ENCODE measurements at regions not wholly inside any gene's neighbourhood (a gene's known extent, or its start where the extent isn't known, plus 50 kb on each side); places are given as distances from the start of the nearest gene placed in this dataset.

DNA sequence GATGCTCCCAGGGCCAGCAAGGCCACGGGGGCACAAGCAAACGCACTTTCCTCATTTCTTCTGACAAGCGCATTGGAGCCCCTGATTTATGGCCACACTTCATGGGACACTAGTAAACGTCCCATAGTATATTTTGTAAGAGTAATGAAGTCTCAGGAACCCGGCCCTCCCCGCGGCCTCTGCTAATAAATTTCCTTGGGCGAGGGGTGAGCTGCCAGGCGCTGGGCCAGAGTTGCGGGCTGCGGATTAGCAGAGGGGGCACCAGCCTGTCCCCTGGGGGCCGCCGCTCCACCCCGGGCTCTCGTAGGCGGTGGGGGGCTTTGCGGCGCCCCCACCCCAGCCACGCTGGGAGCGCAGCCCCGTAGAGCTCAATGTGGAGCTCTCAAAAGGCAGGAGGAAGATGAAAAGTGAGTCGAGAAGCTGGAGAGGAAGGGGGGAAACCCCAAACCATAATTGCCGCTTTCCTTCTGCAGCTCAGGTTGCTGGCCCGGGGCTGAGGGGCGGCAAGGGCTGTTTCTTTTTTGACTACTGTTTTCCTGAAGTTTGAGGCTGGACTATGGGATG, 173.6 kb downstream of the CDC5L start:
- TF ChIP-seq, protein P1, sequence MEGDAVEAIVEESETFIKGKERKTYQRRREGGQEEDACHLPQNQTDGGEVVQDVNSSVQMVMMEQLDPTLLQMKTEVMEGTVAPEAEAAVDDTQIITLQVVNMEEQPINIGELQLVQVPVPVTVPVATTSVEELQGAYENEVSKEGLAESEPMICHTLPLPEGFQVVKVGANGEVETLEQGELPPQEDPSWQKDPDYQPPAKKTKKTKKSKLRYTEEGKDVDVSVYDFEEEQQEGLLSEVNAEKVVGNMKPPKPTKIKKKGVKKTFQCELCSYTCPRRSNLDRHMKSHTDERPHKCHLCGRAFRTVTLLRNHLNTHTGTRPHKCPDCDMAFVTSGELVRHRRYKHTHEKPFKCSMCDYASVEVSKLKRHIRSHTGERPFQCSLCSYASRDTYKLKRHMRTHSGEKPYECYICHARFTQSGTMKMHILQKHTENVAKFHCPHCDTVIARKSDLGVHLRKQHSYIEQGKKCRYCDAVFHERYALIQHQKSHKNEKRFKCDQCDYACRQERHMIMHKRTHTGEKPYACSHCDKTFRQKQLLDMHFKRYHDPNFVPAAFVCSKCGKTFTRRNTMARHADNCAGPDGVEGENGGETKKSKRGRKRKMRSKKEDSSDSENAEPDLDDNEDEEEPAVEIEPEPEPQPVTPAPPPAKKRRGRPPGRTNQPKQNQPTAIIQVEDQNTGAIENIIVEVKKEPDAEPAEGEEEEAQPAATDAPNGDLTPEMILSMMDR (IDR thresholded peaks at IDR 0.05; ENCODE audit: low read length): no peak
- TF ChIP-seq EZH2 (IDR thresholded peaks at IDR 0.05; ENCODE audit: borderline replicate concordance, low read length): no peak

Data from OCI-LY1 (cell line).